ENCODE measurements at regions not wholly inside any gene's neighbourhood (a gene's known extent, or its start where the extent isn't known, plus 50 kb on each side); places are given as distances from the start of the nearest gene placed in this dataset.

- TF ChIP-seq EZH2 (IDR thresholded peaks at IDR 0.05; ENCODE audit: borderline replicate concordance, low read length) (no peak), CTCF (IDR thresholded peaks at IDR 0.05; ENCODE audit: low read length) (no peak)
Observed at GRCh38 chr1:173117761-173118160, 67.0 kb upstream of the TNFSF18 start.

All from OCI-LY1 (cell line).